ENCODE measurements at regions not wholly inside any gene's neighbourhood (a gene's known extent, or its start where the extent isn't known, plus 50 kb on each side); places are given as distances from the start of the nearest gene placed in this dataset.

DNA sequence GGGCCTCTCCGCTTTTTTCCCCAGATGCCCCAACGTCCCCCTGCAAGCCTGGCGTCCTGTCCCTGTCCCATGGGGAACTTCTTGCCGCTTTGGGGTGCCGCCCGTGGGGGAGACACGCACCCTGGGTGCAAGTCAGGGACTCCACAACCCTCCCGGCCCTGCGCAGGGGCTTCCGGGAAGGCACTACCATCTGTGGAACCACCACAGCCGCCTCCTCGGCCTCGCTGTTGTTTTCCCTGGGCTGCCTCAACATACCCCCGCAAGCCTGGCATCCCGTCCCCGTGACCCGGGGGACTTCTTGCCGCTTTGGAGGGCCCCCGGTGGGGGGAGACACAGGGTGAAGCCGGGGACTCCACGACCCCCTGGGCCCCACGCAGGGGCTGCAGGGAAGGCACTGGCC is 238.4 kb downstream of the TUBA3C start:
- no peak for TF ChIP-seq POLR2A (IDR thresholded peaks at IDR 0.05)
- TF ChIP-seq, protein P1, sequence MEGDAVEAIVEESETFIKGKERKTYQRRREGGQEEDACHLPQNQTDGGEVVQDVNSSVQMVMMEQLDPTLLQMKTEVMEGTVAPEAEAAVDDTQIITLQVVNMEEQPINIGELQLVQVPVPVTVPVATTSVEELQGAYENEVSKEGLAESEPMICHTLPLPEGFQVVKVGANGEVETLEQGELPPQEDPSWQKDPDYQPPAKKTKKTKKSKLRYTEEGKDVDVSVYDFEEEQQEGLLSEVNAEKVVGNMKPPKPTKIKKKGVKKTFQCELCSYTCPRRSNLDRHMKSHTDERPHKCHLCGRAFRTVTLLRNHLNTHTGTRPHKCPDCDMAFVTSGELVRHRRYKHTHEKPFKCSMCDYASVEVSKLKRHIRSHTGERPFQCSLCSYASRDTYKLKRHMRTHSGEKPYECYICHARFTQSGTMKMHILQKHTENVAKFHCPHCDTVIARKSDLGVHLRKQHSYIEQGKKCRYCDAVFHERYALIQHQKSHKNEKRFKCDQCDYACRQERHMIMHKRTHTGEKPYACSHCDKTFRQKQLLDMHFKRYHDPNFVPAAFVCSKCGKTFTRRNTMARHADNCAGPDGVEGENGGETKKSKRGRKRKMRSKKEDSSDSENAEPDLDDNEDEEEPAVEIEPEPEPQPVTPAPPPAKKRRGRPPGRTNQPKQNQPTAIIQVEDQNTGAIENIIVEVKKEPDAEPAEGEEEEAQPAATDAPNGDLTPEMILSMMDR (IDR thresholded peaks at IDR 0.05), result no peak
